ENCODE measurements at regions not wholly inside any gene's neighbourhood (a gene's known extent, or its start where the extent isn't known, plus 50 kb on each side); places are given as distances from the start of the nearest gene placed in this dataset.

DNA sequence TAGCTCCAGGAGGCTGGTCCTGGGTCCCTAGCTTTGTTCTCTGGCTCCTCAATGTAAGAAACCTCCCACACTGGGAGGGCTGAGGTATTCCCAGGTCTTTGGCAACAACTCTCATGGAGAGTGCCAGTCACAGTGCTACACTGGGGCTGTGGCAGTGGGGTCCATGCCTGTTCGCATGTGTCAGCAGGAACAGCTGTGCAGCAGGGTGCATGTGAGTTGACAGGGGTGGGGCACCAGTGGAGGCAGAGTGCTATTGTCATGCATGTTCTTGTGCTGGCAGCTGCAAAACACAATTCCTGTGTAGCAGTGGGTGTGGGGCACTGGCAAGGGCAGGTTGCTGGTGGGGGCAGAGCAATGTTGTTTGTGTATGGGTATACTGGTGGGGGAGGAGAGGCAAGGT, 246.0 kb downstream of the CXXC4 start:
- ATAC-seq: no peak
- no peak for TF ChIP-seq BACH2 (CRISPR knock-in tag; IDR thresholded peaks at IDR 0.05; ENCODE audit: borderline replicate concordance)
- no peak for TF ChIP-seq TOX (CRISPR knock-in tag; IDR thresholded peaks at IDR 0.05; ENCODE audit: borderline replicate concordance)
- TF ChIP-seq ZNF565 (CRISPR knock-in tag; conservative IDR thresholded peaks at IDR 0.05; ENCODE audit: low read depth): no peak
- no peak for TF ChIP-seq GLIS3 (CRISPR knock-in tag; IDR thresholded peaks at IDR 0.05)
- TF ChIP-seq ZC3H10 (CRISPR knock-in tag; IDR thresholded peaks at IDR 0.05): no peak
- TF ChIP-seq ZFP3 (CRISPR knock-in tag; IDR thresholded peaks at IDR 0.05): no peak
- TF ChIP-seq ZNF70 (CRISPR knock-in tag; IDR thresholded peaks at IDR 0.05): no peak
- TF ChIP-seq, protein P1, sequence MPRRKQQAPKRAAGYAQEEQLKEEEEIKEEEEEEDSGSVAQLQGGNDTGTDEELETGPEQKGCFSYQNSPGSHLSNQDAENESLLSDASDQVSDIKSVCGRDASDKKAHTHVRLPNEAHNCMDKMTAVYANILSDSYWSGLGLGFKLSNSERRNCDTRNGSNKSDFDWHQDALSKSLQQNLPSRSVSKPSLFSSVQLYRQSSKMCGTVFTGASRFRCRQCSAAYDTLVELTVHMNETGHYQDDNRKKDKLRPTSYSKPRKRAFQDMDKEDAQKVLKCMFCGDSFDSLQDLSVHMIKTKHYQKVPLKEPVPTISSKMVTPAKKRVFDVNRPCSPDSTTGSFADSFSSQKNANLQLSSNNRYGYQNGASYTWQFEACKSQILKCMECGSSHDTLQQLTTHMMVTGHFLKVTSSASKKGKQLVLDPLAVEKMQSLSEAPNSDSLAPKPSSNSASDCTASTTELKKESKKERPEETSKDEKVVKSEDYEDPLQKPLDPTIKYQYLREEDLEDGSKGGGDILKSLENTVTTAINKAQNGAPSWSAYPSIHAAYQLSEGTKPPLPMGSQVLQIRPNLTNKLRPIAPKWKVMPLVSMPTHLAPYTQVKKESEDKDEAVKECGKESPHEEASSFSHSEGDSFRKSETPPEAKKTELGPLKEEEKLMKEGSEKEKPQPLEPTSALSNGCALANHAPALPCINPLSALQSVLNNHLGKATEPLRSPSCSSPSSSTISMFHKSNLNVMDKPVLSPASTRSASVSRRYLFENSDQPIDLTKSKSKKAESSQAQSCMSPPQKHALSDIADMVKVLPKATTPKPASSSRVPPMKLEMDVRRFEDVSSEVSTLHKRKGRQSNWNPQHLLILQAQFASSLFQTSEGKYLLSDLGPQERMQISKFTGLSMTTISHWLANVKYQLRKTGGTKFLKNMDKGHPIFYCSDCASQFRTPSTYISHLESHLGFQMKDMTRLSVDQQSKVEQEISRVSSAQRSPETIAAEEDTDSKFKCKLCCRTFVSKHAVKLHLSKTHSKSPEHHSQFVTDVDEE (CRISPR knock-in tag; IDR thresholded peaks at IDR 0.05): no peak
- TF ChIP-seq ISL1 (CRISPR knock-in tag; IDR thresholded peaks at IDR 0.05): no peak
- TF ChIP-seq ARNTL (CRISPR knock-in tag; IDR thresholded peaks at IDR 0.05; ENCODE audit: borderline replicate concordance, low read depth): no peak
- no peak for TF ChIP-seq ZFP30 (CRISPR knock-in tag; IDR thresholded peaks at IDR 0.05)
- TF ChIP-seq RARB (CRISPR knock-in tag; IDR thresholded peaks at IDR 0.05): no peak
- no peak for TF ChIP-seq OSR1 (CRISPR knock-in tag; IDR thresholded peaks at IDR 0.05)
- no peak for TF ChIP-seq ZNF8 (CRISPR knock-in tag; IDR thresholded peaks at IDR 0.05)

DNA sequence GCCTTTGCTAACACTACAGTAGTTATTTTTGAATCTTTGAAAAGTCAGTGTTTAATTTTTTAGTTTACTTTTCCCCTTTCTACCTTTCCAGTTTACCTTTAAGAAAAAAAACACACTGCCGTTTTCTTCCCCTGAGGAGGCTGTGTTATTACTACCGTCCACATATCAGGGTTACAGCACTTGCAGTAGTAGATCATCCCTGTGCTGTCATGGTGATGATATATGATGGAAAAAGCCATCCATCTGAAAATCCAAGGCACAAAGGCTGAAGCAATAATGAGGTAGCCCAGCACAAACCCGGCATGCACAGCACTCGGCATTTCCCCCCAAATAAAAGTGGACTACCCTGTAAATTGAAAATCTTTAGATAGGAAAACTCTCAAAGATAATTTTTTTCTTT, 258.7 kb downstream of the CXXC4 start:
- TF ChIP-seq, protein P2, sequence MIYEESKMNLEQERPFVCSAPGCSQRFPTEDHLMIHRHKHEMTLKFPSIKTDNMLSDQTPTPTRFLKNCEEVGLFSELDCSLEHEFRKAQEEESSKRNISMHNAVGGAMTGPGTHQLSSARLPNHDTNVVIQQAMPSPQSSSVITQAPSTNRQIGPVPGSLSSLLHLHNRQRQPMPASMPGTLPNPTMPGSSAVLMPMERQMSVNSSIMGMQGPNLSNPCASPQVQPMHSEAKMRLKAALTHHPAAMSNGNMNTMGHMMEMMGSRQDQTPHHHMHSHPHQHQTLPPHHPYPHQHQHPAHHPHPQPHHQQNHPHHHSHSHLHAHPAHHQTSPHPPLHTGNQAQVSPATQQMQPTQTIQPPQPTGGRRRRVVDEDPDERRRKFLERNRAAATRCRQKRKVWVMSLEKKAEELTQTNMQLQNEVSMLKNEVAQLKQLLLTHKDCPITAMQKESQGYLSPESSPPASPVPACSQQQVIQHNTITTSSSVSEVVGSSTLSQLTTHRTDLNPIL (CRISPR knock-in tag; IDR thresholded peaks at IDR 0.05; ENCODE audit: low read depth): no peak
- TF ChIP-seq SNAI2 (CRISPR knock-in tag; IDR thresholded peaks at IDR 0.05): no peak
- TF ChIP-seq ESRRG (CRISPR knock-in tag; IDR thresholded peaks at IDR 0.05): no peak
- TF ChIP-seq, protein P3, sequence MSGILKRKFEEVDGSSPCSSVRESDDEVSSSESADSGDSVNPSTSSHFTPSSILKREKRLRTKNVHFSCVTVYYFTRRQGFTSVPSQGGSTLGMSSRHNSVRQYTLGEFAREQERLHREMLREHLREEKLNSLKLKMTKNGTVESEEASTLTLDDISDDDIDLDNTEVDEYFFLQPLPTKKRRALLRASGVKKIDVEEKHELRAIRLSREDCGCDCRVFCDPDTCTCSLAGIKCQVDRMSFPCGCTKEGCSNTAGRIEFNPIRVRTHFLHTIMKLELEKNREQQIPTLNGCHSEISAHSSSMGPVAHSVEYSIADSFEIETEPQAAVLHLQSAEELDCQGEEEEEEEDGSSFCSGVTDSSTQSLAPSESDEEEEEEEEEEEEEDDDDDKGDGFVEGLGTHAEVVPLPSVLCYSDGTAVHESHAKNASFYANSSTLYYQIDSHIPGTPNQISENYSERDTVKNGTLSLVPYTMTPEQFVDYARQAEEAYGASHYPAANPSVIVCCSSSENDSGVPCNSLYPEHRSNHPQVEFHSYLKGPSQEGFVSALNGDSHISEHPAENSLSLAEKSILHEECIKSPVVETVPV (CRISPR knock-in tag; IDR thresholded peaks at IDR 0.05): no peak
- TF ChIP-seq ZFP30 (CRISPR knock-in tag; IDR thresholded peaks at IDR 0.05): no peak
- no peak for TF ChIP-seq GLIS3 (CRISPR knock-in tag; IDR thresholded peaks at IDR 0.05)
- TF ChIP-seq, protein P4, sequence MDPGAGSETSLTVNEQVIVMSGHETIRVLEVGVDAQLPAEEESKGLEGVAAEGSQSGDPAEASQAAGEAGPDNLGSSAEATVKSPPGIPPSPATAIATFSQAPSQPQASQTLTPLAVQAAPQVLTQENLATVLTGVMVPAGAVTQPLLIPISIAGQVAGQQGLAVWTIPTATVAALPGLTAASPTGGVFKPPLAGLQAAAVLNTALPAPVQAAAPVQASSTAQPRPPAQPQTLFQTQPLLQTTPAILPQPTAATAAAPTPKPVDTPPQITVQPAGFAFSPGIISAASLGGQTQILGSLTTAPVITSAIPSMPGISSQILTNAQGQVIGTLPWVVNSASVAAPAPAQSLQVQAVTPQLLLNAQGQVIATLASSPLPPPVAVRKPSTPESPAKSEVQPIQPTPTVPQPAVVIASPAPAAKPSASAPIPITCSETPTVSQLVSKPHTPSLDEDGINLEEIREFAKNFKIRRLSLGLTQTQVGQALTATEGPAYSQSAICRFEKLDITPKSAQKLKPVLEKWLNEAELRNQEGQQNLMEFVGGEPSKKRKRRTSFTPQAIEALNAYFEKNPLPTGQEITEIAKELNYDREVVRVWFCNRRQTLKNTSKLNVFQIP (CRISPR knock-in tag; IDR thresholded peaks at IDR 0.05; ENCODE audit: borderline replicate concordance, low read depth): no peak
- no peak for TF ChIP-seq ISL1 (CRISPR knock-in tag; IDR thresholded peaks at IDR 0.05)
- TF ChIP-seq OSR1 (CRISPR knock-in tag; IDR thresholded peaks at IDR 0.05): no peak
- no peak for TF ChIP-seq BACH2 (CRISPR knock-in tag; IDR thresholded peaks at IDR 0.05; ENCODE audit: borderline replicate concordance)
- no peak for TF ChIP-seq ZC3H10 (CRISPR knock-in tag; IDR thresholded peaks at IDR 0.05)
- no peak for TF ChIP-seq PPARA (CRISPR knock-in tag; IDR thresholded peaks at IDR 0.05; ENCODE audit: borderline replicate concordance)
- no peak for TF ChIP-seq TCF4 (CRISPR knock-in tag; IDR thresholded peaks at IDR 0.05; ENCODE audit: borderline replicate concordance)
- no peak for TF ChIP-seq CSDC2 (CRISPR knock-in tag; IDR thresholded peaks at IDR 0.05)
- TF ChIP-seq ZFP3 (CRISPR knock-in tag; IDR thresholded peaks at IDR 0.05): no peak
- TF ChIP-seq, protein P5, sequence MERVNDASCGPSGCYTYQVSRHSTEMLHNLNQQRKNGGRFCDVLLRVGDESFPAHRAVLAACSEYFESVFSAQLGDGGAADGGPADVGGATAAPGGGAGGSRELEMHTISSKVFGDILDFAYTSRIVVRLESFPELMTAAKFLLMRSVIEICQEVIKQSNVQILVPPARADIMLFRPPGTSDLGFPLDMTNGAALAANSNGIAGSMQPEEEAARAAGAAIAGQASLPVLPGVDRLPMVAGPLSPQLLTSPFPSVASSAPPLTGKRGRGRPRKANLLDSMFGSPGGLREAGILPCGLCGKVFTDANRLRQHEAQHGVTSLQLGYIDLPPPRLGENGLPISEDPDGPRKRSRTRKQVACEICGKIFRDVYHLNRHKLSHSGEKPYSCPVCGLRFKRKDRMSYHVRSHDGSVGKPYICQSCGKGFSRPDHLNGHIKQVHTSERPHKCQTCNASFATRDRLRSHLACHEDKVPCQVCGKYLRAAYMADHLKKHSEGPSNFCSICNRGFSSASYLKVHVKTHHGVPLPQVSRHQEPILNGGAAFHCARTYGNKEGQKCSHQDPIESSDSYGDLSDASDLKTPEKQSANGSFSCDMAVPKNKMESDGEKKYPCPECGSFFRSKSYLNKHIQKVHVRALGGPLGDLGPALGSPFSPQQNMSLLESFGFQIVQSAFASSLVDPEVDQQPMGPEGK (CRISPR knock-in tag; IDR thresholded peaks at IDR 0.05; ENCODE audit: borderline replicate concordance): no peak
- no peak for ATAC-seq

All from SK-N-SH treated with all-trans-retinoic acid at 6 μM for 48 hours (cell line).